T1000 (cell line): ENCODE measurements at regions not wholly inside any gene's neighbourhood (a gene's known extent, or its start where the extent isn't known, plus 50 kb on each side); places are given as distances from the start of the nearest gene placed in this dataset.

Experiments used
- DNase-seq: peaks from one replicate; lab custom pipeline; 2025; ENCODE audit warnings: mixed read lengths; lab: John Stamatoyannopoulos, UW

DNA sequence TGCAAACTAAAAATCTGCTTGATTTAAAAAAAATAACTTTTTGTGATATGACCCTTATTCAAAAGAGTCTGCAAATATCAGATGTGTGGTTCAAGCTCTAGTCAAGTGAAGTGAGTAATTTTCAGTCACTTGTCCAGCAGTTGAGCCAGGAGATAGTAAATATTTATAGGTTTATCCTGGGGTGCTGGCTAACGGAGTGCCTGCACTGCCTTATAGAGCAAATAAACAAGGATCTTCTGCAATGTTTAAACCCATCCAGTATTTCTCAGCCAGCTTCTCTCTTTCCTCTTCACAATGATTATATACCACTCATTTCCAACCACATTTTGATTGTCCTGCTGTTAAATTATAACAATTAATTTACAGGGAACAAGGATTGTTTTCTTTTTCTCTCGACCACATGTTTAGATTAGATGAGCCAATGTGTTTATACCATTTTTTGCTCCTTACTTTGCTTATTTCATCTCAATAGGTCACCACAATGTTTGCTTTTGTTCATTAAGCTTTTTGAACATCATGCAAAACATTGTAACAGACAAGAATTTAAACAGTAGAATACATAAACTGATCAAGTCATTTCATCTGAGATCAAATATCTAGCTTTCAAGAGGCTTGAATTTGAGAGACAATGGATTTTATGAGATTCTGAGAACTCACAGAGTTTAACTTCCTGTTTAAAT, 60.3 kb upstream of the GREM2 start:
- DNase-seq, result no peak

DNA sequence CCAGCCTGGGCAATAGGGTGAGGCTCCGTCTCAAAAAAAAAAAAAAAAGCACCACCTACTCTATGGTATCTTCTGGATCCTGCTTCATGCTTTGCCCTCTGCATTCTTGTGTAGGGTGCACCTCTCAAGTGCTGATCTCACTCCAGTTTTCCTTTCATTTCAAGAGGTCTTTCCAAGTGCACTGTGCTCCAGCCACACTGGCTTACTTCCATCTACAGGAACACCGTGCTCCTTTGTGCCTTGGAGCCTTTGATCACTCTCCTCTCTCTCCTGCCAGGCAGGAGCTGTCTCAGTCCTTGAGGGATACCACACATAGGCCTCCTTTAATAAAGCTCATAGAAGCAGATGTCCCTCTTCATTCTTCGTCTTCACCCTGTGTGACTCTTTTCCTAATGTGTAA, 55.4 kb upstream of the GREM2 start:
- DNase-seq, result no peak

DNA sequence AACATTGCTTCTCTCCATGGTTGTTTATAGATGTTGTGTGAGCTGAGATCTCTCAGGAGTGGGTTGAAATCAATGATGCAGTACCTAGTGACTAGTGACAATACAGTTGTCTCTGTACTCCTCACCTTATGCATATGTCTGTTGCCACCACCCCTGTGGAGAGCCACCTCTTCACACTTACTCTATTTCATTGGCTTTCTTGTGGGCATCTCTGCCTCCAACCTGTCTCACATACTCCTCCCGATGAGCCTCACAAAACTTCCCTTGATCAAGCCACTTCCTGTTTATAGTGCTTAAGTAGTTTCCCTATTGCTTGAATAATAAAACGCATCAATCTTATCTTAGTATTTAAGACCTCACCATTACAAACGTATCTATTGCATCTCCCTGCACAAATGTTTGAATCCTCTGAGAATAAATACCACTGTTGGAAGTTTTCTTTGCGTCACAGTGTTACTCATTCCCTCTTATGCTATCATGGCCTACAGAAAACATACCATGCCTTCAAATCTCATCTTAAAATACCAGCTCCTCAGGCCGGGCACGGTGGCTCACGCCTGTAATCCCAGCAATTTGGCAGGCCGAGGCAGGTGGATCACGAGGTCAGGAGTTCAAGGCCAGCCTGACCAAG, 54.7 kb upstream of the GREM2 start:
- DNase-seq, result no peak

DNA sequence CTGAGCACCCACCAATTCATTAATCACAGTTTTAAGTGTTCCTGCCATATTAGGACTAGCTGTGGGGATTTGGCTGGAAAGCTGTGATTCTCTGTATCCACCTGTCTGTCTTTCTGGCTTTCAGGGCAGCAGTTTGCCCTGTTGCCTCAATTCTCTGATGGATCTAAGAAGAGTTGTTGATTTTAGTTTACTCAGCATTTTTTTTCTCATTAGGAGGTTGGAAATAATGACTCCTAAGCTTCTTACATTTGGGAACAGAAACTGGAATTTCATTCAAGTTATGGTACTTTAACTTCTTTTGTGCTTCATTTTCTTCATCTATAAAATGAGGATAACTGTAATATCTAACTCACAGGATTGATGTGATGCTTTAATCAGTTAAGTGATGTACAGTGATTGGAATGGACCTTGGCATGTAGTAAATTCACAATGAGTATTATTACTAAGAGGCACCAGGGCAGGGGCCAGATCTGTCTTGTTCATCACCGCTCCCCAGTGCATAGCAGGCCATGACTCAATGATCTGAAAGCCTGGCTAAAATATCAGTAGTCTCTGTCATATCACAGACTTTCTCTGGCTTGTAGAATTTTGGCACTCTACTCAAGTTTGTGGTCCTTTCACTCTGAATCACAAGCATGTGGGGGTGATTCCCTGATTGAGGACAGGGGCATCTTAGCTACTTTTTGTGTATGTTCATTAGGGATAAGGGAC, 51.4 kb upstream of the GREM2 start:
- peak; percentile 37 for DNase-seq
